Ishikawa (cell line): ENCODE measurements at regions not wholly inside any gene's neighbourhood (a gene's known extent, or its start where the extent isn't known, plus 50 kb on each side); places are given as distances from the start of the nearest gene placed in this dataset.

Source experiments
- CEBPB ChIP-seq: IDR thresholded peaks from 2 replicates; pipeline ENCODE4 v1.6.1; 2012
- CREB1 ChIP-seq: IDR thresholded peaks from 2 replicates; pipeline ENCODE4 v1.6.1; 2012; ENCODE audit warnings: low read depth
- EGR1 ChIP-seq: IDR thresholded peaks from 2 replicates; pipeline ENCODE4 v1.6.1; 2012
- EP300 ChIP-seq: IDR thresholded peaks from 2 replicates; pipeline ENCODE4 v1.6.1; 2012; ENCODE audit warnings: borderline replicate concordance
- FOXM1 ChIP-seq: IDR thresholded peaks from 2 replicates; pipeline ENCODE4 v1.6.1; 2012; ENCODE audit warnings: low read depth, borderline replicate concordance
- MAX ChIP-seq: IDR thresholded peaks from 2 replicates; pipeline ENCODE4 v1.6.1; 2012
- NFIC ChIP-seq: IDR thresholded peaks from 2 replicates; pipeline ENCODE4 v1.6.1; 2012
- RAD21 ChIP-seq: IDR thresholded peaks from 2 replicates; pipeline ENCODE4 v1.6.1; 2012; ENCODE audit warnings: low read depth
- REST ChIP-seq: IDR thresholded peaks from 2 replicates; pipeline ENCODE4 v1.6.1; 2012; ENCODE audit warnings: low read depth, mild to moderate bottlenecking
- TAF1 ChIP-seq: IDR thresholded peaks from 2 replicates; pipeline ENCODE4 v1.6.1; 2012; ENCODE audit warnings: low read depth, mild to moderate bottlenecking
- TCF12 ChIP-seq: IDR thresholded peaks from 2 replicates; pipeline ENCODE4 v1.6.1; 2012; ENCODE audit warnings: low read depth
- TEAD4 ChIP-seq: IDR thresholded peaks from 2 replicates; pipeline ENCODE4 v1.6.1; 2012
- USF1 ChIP-seq: IDR thresholded peaks from 2 replicates; pipeline ENCODE4 v1.6.1; 2012
- YY1 ChIP-seq: IDR thresholded peaks from 2 replicates; pipeline ENCODE4 v1.6.1; 2012; ENCODE audit warnings: low read depth
- ZBTB7A ChIP-seq: IDR thresholded peaks from 2 replicates; pipeline ENCODE4 v1.6.1; 2012; ENCODE audit warnings: low read depth

GRCh38 chr5:44002381-44002901, 386.8 kb downstream of the FGF10 start:
- no peak for TF ChIP-seq YY1
- TF ChIP-seq TEAD4: no peak
- no peak for TF ChIP-seq FOXM1
- TF ChIP-seq CEBPB: no peak
- no peak for TF ChIP-seq MAX
- no peak for TF ChIP-seq EP300
- no peak for TF ChIP-seq ZBTB7A
- TF ChIP-seq REST: no peak
- TF ChIP-seq TCF12: no peak
- no peak for TF ChIP-seq EGR1

- TF ChIP-seq CEBPB (no peak), REST (no peak), EP300 (no peak), MAX (no peak), TCF12 (no peak), EGR1 (no peak), TEAD4 (no peak), FOXM1 (no peak), YY1 (no peak), CREB1 (no peak), RAD21 (no peak), NFIC (no peak), USF1 (no peak)
These were observed 387.4 kb downstream of the FGF10 start for GRCh38 chr5:44001675-44002380.

- TF ChIP-seq YY1 (no peak), CREB1 (no peak)
These were observed 388.0 kb downstream of the FGF10 start for GRCh38 chr5:44001236-44001635.

- TF ChIP-seq USF1: no peak
- no peak for TF ChIP-seq REST
- TF ChIP-seq NFIC: no peak
- no peak for TF ChIP-seq TEAD4
- no peak for TF ChIP-seq TCF12
- no peak for TF ChIP-seq EP300
- no peak for TF ChIP-seq YY1
- TF ChIP-seq CEBPB: no peak
- no peak for TF ChIP-seq ZBTB7A
- no peak for TF ChIP-seq TAF1
- no peak for TF ChIP-seq MAX
- TF ChIP-seq FOXM1: no peak
- TF ChIP-seq RAD21: no peak
- TF ChIP-seq EGR1: no peak
- no peak for TF ChIP-seq CREB1
These were observed 391.5 kb downstream of the FGF10 start for GRCh38 chr5:43997647-43998272.
